ENCODE measurements at regions not wholly inside any gene's neighbourhood (a gene's known extent, or its start where the extent isn't known, plus 50 kb on each side); places are given as distances from the start of the nearest gene placed in this dataset.

DNA sequence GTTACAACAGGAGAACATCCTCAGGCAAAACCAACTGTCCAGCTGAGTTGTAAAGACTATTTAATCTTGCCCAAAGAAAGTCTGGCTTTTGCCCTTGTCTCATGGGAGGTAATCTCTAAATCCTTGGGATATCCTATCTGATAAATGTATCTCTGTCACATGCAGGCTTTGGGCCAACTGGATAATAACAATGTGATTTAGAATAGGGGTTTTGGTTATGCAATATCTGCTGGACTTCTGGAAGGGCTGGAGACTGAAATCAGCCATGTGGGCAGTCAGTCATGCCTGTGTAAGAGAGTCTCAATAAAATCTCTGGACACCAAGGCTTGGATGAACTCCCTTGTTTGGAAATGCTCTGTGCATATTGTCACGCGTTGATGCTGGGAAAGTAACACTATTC, 56.3 kb upstream of the PRL start:
- Histone ChIP-seq H3K9ac (ENCODE audit: low read length) (no peak overlapping the region), H2AFZ (ENCODE audit: low read length) (no peak overlapping the region), H3K4me2 (ENCODE audit: low read length) (no peak overlapping the region), H3K79me2 (ENCODE audit: insufficient read depth, low read length) (no peaks in the 10 kb centered on the region), H3F3A (ENCODE audit: insufficient read depth, low read length) (no peaks in the 10 kb centered on the region), H3K9me2 (ENCODE audit: low read depth, low read length) (no peaks in the 10 kb centered on the region), H3K4me1 (ENCODE audit: insufficient read depth, low read length, severe bottlenecking) (peaks cover 6% of the 10 kb centered on the region), H3K9me3 (ENCODE audit: low read length) (no peaks in the 10 kb centered on the region), H3K4me3 (ENCODE audit: low read depth, low read length, poor library complexity, severe bottlenecking) (no peak overlapping the region), H3K36me3 (ENCODE audit: insufficient read depth, low read length) (no peaks in the 10 kb centered on the region), H4K20me1 (ENCODE audit: insufficient read depth, low read length) (no peaks in the 10 kb centered on the region), H3K27ac (ENCODE audit: low read depth, low read length, poor library complexity, severe bottlenecking) (no peak overlapping the region), H3K27me3 (ENCODE audit: insufficient read depth, low read length) (no peaks in the 10 kb centered on the region)
- TF ChIP-seq EZH2 (IDR thresholded peaks at IDR 0.05; ENCODE audit: borderline replicate concordance, low read length) = no peak
- TF ChIP-seq, protein P1, sequence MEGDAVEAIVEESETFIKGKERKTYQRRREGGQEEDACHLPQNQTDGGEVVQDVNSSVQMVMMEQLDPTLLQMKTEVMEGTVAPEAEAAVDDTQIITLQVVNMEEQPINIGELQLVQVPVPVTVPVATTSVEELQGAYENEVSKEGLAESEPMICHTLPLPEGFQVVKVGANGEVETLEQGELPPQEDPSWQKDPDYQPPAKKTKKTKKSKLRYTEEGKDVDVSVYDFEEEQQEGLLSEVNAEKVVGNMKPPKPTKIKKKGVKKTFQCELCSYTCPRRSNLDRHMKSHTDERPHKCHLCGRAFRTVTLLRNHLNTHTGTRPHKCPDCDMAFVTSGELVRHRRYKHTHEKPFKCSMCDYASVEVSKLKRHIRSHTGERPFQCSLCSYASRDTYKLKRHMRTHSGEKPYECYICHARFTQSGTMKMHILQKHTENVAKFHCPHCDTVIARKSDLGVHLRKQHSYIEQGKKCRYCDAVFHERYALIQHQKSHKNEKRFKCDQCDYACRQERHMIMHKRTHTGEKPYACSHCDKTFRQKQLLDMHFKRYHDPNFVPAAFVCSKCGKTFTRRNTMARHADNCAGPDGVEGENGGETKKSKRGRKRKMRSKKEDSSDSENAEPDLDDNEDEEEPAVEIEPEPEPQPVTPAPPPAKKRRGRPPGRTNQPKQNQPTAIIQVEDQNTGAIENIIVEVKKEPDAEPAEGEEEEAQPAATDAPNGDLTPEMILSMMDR (IDR thresholded peaks at IDR 0.05; ENCODE audit: low read length) = no peak

DNA sequence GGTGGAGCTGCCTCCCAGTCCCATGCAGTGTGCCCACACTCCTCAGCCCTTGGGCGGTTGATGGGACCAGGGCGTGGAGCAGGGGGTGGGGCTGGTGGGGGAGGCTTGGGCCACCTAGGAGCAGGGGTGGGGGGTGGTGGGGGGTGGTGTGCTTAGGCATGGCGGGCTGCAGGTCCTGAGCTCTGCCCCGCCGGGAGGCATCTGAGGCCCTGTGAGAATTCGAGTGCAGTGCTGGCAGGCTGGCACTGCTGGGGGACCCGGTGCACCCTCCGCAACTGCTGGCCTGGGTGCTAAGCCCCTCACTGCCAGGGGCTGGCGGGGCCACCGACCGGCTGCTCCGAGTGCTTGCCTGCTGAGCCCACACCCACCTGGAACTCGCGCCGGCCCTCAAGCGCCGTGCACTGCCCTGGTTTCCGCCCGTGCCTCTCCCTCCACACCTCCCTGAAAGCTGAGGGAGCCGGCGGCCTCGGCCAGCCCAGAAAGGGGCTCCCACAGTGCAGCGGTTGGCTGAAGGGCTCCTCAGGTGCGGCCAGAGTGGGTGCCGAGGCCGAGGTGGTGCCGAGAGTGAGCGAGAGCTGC, 59.6 kb upstream of the PRL start:
- H3K27ac ChIP-seq (ENCODE audit: low read depth, low read length, poor library complexity, severe bottlenecking) = no peak overlapping the region
- no peak overlapping the region for H2AFZ ChIP-seq (ENCODE audit: low read length)
- no peak for TF ChIP-seq EZH2 (IDR thresholded peaks at IDR 0.05; ENCODE audit: borderline replicate concordance, low read length)
- TF ChIP-seq, protein P1 (IDR thresholded peaks at IDR 0.05; ENCODE audit: low read length) = no peak
- H3K9ac ChIP-seq (ENCODE audit: low read length) = no peak overlapping the region
- H3K9me2 ChIP-seq (ENCODE audit: low read depth, low read length) = no peaks in the 10 kb centered on the region
- H3K9me3 ChIP-seq (ENCODE audit: low read length) = peaks cover 3% of the 10 kb centered on the region; the same call in 1 of the 2 replicates
- H3F3A ChIP-seq (ENCODE audit: insufficient read depth, low read length) = no peaks in the 10 kb centered on the region
- no peaks in the 10 kb centered on the region for H4K20me1 ChIP-seq (ENCODE audit: insufficient read depth, low read length)
- no peak overlapping the region for H3K4me3 ChIP-seq (ENCODE audit: low read depth, low read length, poor library complexity, severe bottlenecking)
- no peaks in the 10 kb centered on the region for H3K79me2 ChIP-seq (ENCODE audit: insufficient read depth, low read length)
- no peak overlapping the region for H3K4me2 ChIP-seq (ENCODE audit: low read length)
- H3K27me3 ChIP-seq (ENCODE audit: insufficient read depth, low read length) = no peaks in the 10 kb centered on the region
- H3K36me3 ChIP-seq (ENCODE audit: insufficient read depth, low read length) = no peaks in the 10 kb centered on the region
- peaks cover 15% of the 10 kb centered on the region for H3K4me1 ChIP-seq (ENCODE audit: insufficient read depth, low read length, severe bottlenecking)

DNA sequence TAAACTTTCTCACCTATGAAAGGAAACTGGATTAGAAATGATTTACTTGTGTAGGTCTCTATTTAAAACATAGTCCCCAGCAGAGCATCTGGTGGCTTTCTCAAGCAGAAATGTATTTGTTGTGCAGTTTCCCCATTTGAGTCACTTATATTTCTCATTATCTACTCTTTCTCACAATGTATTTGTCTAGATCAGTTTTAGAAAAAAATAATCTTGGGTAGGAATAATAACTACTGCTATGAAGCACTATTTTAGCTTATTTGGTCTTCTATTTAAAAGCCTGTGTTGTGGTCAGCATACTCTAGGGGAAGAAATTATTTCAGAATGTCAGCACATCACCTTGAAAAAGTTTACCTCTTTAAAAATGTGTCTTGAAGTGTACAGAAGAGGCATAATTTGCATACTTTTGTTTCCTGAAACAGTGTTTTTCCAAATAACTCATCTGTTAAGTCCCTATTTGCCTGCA, 60.9 kb upstream of the PRL start:
- no peak overlapping the region for H3K9ac ChIP-seq (ENCODE audit: low read length)
- H3K4me3 ChIP-seq (ENCODE audit: low read depth, low read length, poor library complexity, severe bottlenecking) = no peak overlapping the region
- H4K20me1 ChIP-seq (ENCODE audit: insufficient read depth, low read length) = no peaks in the 10 kb centered on the region
- peaks cover 3% of the 10 kb centered on the region; the same call in 1 of the 2 replicates for H3K9me3 ChIP-seq (ENCODE audit: low read length)
- H3K4me1 ChIP-seq (ENCODE audit: insufficient read depth, low read length, severe bottlenecking) = peaks cover 22% of the 10 kb centered on the region
- H3K4me2 ChIP-seq (ENCODE audit: low read length) = no peak overlapping the region
- TF ChIP-seq, protein P1 (IDR thresholded peaks at IDR 0.05; ENCODE audit: low read length) = no peak
- no peak for TF ChIP-seq EZH2 (IDR thresholded peaks at IDR 0.05; ENCODE audit: borderline replicate concordance, low read length)
- no peaks in the 10 kb centered on the region for H3K36me3 ChIP-seq (ENCODE audit: insufficient read depth, low read length)
- H3K9me2 ChIP-seq (ENCODE audit: low read depth, low read length) = no peaks in the 10 kb centered on the region
- H3K27me3 ChIP-seq (ENCODE audit: insufficient read depth, low read length) = no peaks in the 10 kb centered on the region
- peak overlapping the region; percentile 25 for H3K27ac ChIP-seq (ENCODE audit: low read depth, low read length, poor library complexity, severe bottlenecking)
- H3K79me2 ChIP-seq (ENCODE audit: insufficient read depth, low read length) = no peaks in the 10 kb centered on the region
- H2AFZ ChIP-seq (ENCODE audit: low read length) = no peak overlapping the region
- H3F3A ChIP-seq (ENCODE audit: insufficient read depth, low read length) = no peaks in the 10 kb centered on the region
